ENCODE measurements at regions not wholly inside any gene's neighbourhood (a gene's known extent, or its start where the extent isn't known, plus 50 kb on each side); places are given as distances from the start of the nearest gene placed in this dataset.
A peak's percentile ranks its signal among the peaks of the same experiment; 100 is the strongest.

DNA sequence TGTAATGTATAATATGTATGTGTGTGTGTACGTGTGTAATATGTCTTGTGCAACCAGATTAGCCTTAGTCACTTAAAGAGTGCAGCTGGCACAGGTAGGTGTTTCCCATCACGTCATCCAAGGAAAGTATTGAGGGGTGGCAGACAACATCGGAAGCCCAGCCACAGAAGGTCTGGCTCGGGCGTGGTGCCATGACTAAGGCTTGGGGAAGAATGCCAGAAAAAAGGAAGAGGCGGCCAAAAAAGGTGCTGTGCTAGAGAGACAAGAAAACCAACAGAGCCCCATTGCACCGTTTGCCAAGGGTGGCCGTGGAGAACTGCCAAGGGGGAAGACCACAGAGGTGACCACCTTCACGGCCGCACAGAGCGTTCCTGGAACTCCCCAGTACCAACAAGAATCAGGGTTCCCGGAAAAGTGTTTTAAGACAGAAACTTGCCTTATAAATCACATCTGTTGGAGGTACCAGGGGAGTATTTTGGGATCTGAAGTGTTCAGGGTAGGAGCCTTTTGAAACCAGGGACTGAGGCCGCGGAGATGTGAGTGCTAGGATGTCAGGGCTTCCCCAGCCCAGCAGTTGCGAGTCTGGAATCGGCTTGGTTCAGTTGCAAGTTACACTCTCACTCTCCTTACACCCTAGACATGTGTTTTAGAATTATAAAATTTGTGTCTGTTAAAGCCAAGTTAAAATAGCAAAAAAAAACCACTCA lies 131.2 kb upstream of the DYRK2 start:
- DNase-seq (ENCODE audit: low read depth, low spot score) (peak; percentile 88), FAIRE-seq (peak; percentile 94)
- no peaks in the 10 kb centered on the region for H3K9me3 ChIP-seq (ENCODE audit: control insufficient read depth, low read depth, low read length)
- H3K9me1 ChIP-seq (ENCODE audit: control insufficient read depth, extremely low read depth, insufficient read depth, low read length): no peaks in the 10 kb centered on the region
- H3K9ac ChIP-seq (ENCODE audit: control insufficient read depth, extremely low read depth, insufficient read depth, low read length): no peak overlapping the region
- no peaks in the 10 kb centered on the region for H4K20me1 ChIP-seq (ENCODE audit: control insufficient read depth, extremely low read depth, insufficient read depth, low read length)
- peak overlapping the region; percentile 34 for H3K27ac ChIP-seq (ENCODE audit: control insufficient read depth, insufficient read depth, low read length)
- H3K36me3 ChIP-seq (ENCODE audit: control insufficient read depth in 2 of 2, extremely low read depth in 1 of 2, insufficient read depth in 2 of 2, low read length in 2 of 2): no peaks in the 10 kb centered on the region
- H3K79me2 ChIP-seq (ENCODE audit: control insufficient read depth, insufficient read depth, low read length): no peaks in the 10 kb centered on the region
- peak overlapping the region; percentile 79 for H3K4me2 ChIP-seq (ENCODE audit: control insufficient read depth, extremely low read depth, insufficient read depth, low read depth, low read length)
- H3K27me3 ChIP-seq (ENCODE audit: control insufficient read depth, extremely low read depth, insufficient read depth, low read length): no peaks in the 10 kb centered on the region
- dilution Hi-C loops (cut with MboI; ENCODE audit: extremely low pct_ligation_motif_present, low sequenced_read_pairs): no loop called here
- TF ChIP-seq, protein P1, sequence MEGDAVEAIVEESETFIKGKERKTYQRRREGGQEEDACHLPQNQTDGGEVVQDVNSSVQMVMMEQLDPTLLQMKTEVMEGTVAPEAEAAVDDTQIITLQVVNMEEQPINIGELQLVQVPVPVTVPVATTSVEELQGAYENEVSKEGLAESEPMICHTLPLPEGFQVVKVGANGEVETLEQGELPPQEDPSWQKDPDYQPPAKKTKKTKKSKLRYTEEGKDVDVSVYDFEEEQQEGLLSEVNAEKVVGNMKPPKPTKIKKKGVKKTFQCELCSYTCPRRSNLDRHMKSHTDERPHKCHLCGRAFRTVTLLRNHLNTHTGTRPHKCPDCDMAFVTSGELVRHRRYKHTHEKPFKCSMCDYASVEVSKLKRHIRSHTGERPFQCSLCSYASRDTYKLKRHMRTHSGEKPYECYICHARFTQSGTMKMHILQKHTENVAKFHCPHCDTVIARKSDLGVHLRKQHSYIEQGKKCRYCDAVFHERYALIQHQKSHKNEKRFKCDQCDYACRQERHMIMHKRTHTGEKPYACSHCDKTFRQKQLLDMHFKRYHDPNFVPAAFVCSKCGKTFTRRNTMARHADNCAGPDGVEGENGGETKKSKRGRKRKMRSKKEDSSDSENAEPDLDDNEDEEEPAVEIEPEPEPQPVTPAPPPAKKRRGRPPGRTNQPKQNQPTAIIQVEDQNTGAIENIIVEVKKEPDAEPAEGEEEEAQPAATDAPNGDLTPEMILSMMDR (optimal IDR thresholded peaks at IDR 0.05 in 1 of 3, IDR thresholded peaks at IDR 0.05 in 1 of 3, conservative IDR thresholded peaks at IDR 0.05 in 1 of 3; ENCODE audit: extremely low read depth in 1 of 3, insufficient read depth in 2 of 3, low read length in 3 of 3): no peak
- no peak for TF ChIP-seq EZH2 (IDR thresholded peaks at IDR 0.05; ENCODE audit: low read length)
- H3K4me1 ChIP-seq (ENCODE audit: control insufficient read depth, extremely low read depth, insufficient read depth, low read length): peaks cover 9% of the 10 kb centered on the region
- peak overlapping the region in 1 of 3 experiments; percentile 34 for H3K4me3 ChIP-seq (ENCODE audit: control insufficient read depth in 2 of 3, extremely low read depth in 1 of 3, insufficient read depth in 2 of 3, low read depth in 1 of 3, low read length in 3 of 3)
- peak overlapping the region; percentile 52 for H2AFZ ChIP-seq (ENCODE audit: control insufficient read depth, low read length)

DNA sequence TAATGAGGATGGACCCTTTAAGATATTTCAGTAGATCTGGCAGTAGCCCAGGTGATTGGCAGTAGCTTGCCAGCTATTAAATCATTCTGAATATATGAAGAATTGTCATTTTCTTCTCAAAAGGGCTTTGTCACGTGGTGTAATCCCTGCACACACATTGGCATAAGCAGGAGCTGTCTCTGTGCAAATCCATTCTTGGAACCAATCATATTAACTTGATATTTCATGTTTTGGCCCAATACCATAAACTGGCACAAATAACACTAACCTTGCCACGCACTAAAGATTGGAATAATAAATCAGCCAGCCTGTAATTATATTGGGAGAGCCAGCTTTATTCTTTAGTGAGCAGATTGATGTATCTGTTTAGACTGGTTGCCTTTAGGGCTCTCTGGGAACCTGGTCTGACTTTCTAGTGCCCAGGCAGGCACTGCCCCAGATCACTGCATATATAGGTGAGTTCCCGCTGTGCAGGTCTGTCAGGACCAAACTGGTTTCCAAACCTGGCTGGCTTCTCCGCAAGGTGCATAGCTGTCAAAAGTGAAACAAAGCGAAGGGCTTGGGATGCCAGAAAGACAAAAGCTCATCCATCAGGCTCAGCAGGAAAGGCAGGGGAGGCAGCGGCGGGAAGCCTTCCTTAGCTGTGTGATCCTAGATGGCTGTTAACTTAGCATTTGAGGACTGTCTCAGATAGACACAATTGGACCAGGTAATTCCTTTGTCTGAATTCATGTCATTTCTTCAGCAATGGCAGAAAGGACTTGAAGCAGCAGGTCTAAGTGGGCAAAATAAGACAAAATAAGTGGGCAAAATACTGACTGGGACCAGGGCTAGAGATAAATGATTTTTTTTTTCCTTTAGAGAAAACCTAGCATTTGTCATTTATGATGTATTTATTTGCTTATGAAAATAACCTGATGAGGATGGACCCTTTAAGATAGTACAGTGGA lies 128.8 kb upstream of the DYRK2 start:
- Histone ChIP-seq H3K4me1 (ENCODE audit: control insufficient read depth, extremely low read depth, insufficient read depth, low read length) (peaks cover 9% of the 10 kb centered on the region), H3K36me3 (ENCODE audit: control insufficient read depth in 2 of 2, extremely low read depth in 1 of 2, insufficient read depth in 2 of 2, low read length in 2 of 2) (no peaks in the 10 kb centered on the region), H3K9ac (ENCODE audit: control insufficient read depth, extremely low read depth, insufficient read depth, low read length) (no peak overlapping the region), H2AFZ (ENCODE audit: control insufficient read depth, low read length) (no peak overlapping the region), H3K9me1 (ENCODE audit: control insufficient read depth, extremely low read depth, insufficient read depth, low read length) (no peaks in the 10 kb centered on the region), H3K27me3 (ENCODE audit: control insufficient read depth, extremely low read depth, insufficient read depth, low read length) (no peaks in the 10 kb centered on the region), H4K20me1 (ENCODE audit: control insufficient read depth, extremely low read depth, insufficient read depth, low read length) (no peaks in the 10 kb centered on the region), H3K9me3 (ENCODE audit: control insufficient read depth, low read depth, low read length) (no peaks in the 10 kb centered on the region), H3K79me2 (ENCODE audit: control insufficient read depth, insufficient read depth, low read length) (no peaks in the 10 kb centered on the region), H3K4me2 (ENCODE audit: control insufficient read depth, extremely low read depth, insufficient read depth, low read depth, low read length) (peak overlapping the region; percentile 11), H3K4me3 (ENCODE audit: control insufficient read depth in 2 of 3, extremely low read depth in 1 of 3, insufficient read depth in 2 of 3, low read depth in 1 of 3, low read length in 3 of 3) (no peak overlapping the region), H3K27ac (ENCODE audit: control insufficient read depth, insufficient read depth, low read length) (no peak overlapping the region)
- no peak for TF ChIP-seq EZH2 (IDR thresholded peaks at IDR 0.05; ENCODE audit: low read length)
- TF ChIP-seq, protein P1 (optimal IDR thresholded peaks at IDR 0.05 in 1 of 3, IDR thresholded peaks at IDR 0.05 in 1 of 3, conservative IDR thresholded peaks at IDR 0.05 in 1 of 3; ENCODE audit: extremely low read depth in 1 of 3, insufficient read depth in 2 of 3, low read length in 3 of 3): no peak
- FAIRE-seq: no peak
- dilution Hi-C loops (cut with MboI; ENCODE audit: extremely low pct_ligation_motif_present, low sequenced_read_pairs): no loop called here
- no peak for DNase-seq (ENCODE audit: low read depth, low spot score)

Measured in keratinocyte (primary cell).